NCI-H1417 (cell line): ENCODE measurements at regions not wholly inside any gene's neighbourhood (a gene's known extent, or its start where the extent isn't known, plus 50 kb on each side); places are given as distances from the start of the nearest gene placed in this dataset.
A peak's percentile ranks its signal among the peaks of the same experiment; 100 is the strongest.
"Not testable (repeated sequence)": the region's sequence is repeated elsewhere in the genome, so short reads cannot be mapped to it uniquely, and the experiment has no call there.

Source experiments
- DNase-seq, 3 experiments: peaks; one replicate each; lab custom pipeline; 2025; lab: John Stamatoyannopoulos, UW

GRCh38 chr6:74953708-74954107 lies 252.1 kb downstream of the COL12A1 start:
- DNase-seq = no peak

- no peak for DNase-seq
Measured at GRCh38 chr6:74946961-74947360, 258.9 kb downstream of the COL12A1 start.

- DNase-seq = no peak
Measured at GRCh38 chr6:74942130-74942529, 263.7 kb downstream of the COL12A1 start.

GRCh38 chr6:74941424-74941823 lies 264.4 kb downstream of the COL12A1 start:
- no peak for DNase-seq

GRCh38 chr6:74939721-74940620 lies 265.9 kb downstream of the COL12A1 start:
- no peak for DNase-seq

- DNase-seq = peak in 1 of 3 experiments; percentile 5
Measured at GRCh38 chr6:74939151-74939708, 266.6 kb downstream of the COL12A1 start.

- DNase-seq = no peak
Measured at GRCh38 chr6:74937936-74938335, 267.9 kb downstream of the COL12A1 start.

GRCh38 chr6:74936886-74937285 lies 269.0 kb downstream of the COL12A1 start:
- no peak for DNase-seq

- peak in 2 of 3 experiments; percentile 4 to 76 for DNase-seq
Measured at GRCh38 chr6:74932232-74932888, 273.5 kb downstream of the COL12A1 start.

GRCh38 chr6:74931558-74931957 lies 274.3 kb downstream of the COL12A1 start:
- no peak for DNase-seq

- no peak for DNase-seq
Measured at GRCh38 chr6:74928203-74928602, 277.6 kb downstream of the COL12A1 start.

- DNase-seq = no peak
Measured at GRCh38 chr6:74927299-74927698, 278.6 kb downstream of the COL12A1 start.

- no peak for DNase-seq
Measured at GRCh38 chr6:74925683-74926082, 280.2 kb downstream of the COL12A1 start.

- DNase-seq = no peak
Measured at GRCh38 chr6:74914888-74915287, 291.0 kb downstream of the COL12A1 start.

- DNase-seq = no peak
Measured at GRCh38 chr6:74912234-74912633, 293.6 kb downstream of the COL12A1 start.

- DNase-seq = no peak
Measured at GRCh38 chr6:74902846-74903245, 303.0 kb downstream of the COL12A1 start.

- no peak for DNase-seq
Measured at GRCh38 chr6:74902089-74902488, 303.8 kb downstream of the COL12A1 start.

- no peak for DNase-seq
Measured at GRCh38 chr6:74901576-74901975, 304.3 kb downstream of the COL12A1 start.

GRCh38 chr6:74899416-74899815 lies 306.4 kb downstream of the COL12A1 start:
- no peak for DNase-seq

GRCh38 chr6:74892091-74892490 lies 313.8 kb downstream of the COL12A1 start:
- DNase-seq = no peak

- no peak for DNase-seq
Measured at GRCh38 chr6:74891349-74891831, 314.5 kb downstream of the COL12A1 start.

GRCh38 chr6:74889635-74890034 lies 316.2 kb downstream of the COL12A1 start:
- DNase-seq = no peak

- DNase-seq = not testable (repeated sequence)
Measured at GRCh38 chr6:74888741-74889140, 317.1 kb downstream of the COL12A1 start.
